GM18498 (cell line): ENCODE measurements at regions not wholly inside any gene's neighbourhood (a gene's known extent, or its start where the extent isn't known, plus 50 kb on each side); places are given as distances from the start of the nearest gene placed in this dataset.
"Not testable (repeated sequence)": the region's sequence is repeated elsewhere in the genome, so short reads cannot be mapped to it uniquely, and the experiment has no call there.

Experiments
- ATAC-seq: cut with Tn5 transposase; IDR thresholded peaks from one replicate; pipeline ENCODE4 v1.9.1; 2021; ENCODE audit warnings: mild to moderate bottlenecking, moderate library complexity; ENCODE audit not compliant: unreplicated experiment

GRCh38 chr9:2277133-2277532, 262.0 kb downstream of the SMARCA2 start:
- ATAC-seq = not testable (repeated sequence)

- not testable (repeated sequence) for ATAC-seq
These were observed 262.5 kb downstream of the SMARCA2 start for GRCh38 chr9:2277644-2278043.

DNA sequence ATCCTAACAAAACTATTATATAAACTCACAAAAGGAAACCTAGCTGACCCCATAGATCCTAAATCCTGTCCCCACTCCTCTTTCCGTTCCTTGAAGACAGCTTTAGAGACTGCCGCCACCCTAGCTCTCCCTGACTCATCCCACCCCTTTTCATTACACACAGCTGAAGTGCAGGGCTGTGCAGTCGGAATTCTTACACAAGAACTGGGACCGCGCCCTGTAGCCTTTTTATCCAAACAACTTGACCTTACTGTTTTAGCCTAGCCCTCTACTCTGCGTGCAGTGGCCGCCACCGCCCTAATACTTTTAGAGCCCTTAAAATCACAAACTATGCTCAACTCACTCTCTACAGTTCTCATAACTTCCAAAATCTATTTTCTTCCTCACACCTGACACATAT, 264.0 kb downstream of the SMARCA2 start:
- not testable (repeated sequence) for ATAC-seq

GRCh38 chr9:2281031-2281802, 266.1 kb downstream of the SMARCA2 start:
- ATAC-seq = no peak

- no peak for ATAC-seq
These were observed 266.6 kb downstream of the SMARCA2 start for GRCh38 chr9:2281803-2282185.

GRCh38 chr9:2284770-2285169, 269.6 kb downstream of the SMARCA2 start:
- ATAC-seq = no peak

GRCh38 chr9:2285416-2286332, 270.5 kb downstream of the SMARCA2 start:
- no peak for ATAC-seq

DNA sequence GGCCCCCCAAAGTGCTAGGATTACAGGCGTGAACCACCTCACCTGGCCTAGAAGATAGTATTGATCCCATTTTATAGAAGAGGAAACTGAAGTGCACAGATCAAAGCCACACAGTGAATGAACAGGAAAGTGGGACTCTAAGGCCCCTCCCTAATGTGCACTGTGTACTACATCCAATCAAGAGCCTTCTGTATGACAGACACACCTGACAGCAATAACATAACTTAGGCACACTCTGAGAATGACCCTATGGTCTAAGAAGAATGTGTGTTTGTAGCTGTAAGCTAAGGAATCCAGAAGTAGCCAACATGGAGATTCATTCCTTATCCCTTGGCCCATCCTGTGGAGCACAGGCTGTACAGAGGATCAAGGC, 271.2 kb downstream of the SMARCA2 start:
- ATAC-seq = no peak

DNA sequence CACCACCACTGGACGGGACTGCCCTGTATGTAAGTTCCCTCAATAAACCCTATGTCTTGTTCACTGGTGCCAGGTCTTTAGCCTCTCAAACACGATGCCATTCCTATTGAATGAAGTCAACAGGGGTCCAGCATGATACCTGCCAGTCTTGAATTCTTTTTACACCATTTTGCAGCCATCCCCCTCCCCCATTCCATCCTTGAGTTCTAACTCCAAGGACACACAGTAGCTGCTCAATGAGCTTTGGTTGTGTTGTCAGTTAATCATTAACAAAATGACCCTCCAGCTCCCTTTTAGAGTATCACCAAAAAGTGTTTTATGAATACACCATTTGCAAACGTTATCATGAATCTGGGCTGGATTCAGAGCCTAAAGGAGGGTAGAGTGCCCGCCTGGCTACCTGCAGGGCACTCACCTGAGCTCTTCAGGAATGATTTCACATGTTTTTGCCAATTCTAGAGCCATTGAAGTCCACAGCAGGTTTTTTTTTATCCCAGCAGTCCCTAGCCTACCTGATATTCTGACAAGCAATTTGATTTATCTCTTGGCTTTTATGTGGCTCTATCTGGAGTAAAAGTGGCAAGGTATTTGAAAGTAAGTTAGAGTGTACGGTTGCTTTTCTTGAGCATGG, 271.8 kb downstream of the SMARCA2 start:
- ATAC-seq = no peak

DNA sequence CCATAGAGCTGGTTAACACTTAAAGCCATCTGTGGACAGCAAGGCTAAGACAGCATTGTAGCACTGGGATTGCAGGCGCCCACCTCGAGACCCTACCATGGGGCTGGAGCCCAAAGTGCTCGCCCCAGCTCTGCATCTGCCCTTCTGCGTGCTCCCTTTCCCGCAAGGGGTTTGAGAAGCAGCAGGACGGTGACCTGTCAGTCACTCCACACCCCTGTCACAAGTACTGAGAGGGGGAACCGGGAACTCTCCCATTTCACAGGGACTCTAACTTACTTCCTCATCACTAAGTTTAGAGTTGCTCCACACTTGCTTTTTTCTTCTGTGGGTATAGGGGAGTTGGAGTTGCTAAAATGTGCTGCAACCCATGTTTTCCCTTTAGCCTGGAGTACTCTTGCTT, 273.2 kb downstream of the SMARCA2 start:
- ATAC-seq = no peak

GRCh38 chr9:2289263-2289662, 274.1 kb downstream of the SMARCA2 start:
- ATAC-seq = no peak

DNA sequence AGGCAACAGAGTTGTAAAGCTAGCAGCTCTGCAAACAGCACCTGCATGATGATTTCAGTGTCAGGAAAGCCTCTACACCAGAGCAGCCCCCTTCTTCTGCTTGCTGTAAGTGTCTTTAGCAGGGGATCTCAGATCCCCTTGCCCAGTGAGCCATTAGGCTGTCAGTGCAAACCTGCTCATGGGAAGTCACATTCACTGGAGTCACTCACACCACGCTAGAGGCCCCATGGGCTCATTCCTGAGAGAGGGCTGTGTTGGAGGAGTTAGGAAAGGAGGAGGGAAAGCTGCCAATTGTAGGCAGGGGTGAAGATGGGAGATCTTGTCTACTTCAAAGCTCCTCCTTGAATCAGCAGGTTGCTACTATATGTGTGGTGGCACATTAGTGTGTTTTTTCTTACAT, 275.2 kb downstream of the SMARCA2 start:
- no peak for ATAC-seq

DNA sequence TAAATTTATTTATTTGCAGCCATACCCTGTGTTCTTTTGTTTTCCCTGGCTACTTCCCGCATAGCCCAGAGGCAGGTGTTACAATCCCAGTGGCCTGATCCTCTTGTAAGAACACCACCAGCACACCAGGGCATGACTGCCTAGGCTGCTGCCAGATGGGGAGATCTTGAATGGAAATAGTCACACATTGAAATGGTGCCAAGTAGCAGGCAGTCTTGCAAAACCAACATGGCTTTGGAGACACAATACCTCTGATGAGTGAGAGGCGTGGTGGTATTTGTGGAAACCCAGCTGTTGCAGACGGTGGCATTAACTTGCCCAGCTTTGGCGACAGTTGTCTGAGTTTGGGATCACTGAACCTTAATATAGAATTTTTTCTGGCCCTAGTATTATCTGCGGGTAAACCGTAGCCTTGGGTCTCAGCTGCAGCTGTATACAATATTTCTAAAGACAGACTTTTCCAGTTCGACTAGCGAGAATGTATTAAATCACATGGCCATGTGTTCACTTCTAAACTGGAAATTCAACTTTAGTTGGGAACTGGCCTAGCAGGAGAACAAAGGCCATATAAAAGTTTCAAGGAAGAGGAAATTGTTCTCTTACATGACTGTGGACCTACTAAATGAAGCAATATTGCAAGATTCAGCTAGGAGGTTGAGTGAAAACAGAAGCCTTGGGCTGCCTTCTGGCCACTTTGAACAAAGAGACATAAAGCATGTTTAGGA, 277.0 kb downstream of the SMARCA2 start:
- ATAC-seq = no peak

DNA sequence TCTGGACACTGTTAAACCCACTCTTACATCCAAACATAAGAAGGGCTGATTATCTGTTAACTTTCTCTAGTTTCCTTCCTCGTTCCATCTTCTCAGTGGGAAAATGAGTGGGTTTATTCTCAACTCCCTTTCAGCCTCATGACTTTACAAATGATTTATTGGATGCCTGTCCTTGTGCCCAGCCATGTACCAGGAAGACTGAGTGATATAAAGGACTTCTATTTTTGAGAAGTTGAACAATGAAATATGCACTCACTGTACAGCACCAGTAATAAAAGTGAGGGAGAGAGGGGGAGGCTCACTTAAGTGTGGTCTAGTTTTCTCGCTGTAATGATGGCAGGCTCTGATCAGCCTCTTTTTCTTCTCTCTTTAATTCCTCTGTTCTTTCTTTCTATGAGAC, 277.6 kb downstream of the SMARCA2 start:
- ATAC-seq = no peak

DNA sequence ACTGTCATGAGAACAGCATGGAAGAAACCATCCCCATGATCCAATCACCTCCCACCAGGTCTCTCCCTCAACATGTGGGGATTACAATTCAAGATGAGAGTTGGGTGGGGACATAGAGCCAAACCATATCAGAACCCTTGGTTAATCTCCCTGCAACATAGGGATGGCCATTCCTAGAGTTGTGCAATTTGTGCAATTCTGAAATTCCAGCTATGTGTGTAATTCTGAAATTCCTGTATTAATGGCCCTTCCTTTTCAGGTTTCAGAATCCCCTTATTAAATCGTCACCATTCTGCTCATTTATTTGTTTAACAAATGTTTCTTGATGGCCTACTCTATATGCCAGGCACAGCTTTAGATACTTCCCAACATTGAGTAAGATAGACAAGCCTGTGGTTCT, 282.6 kb downstream of the SMARCA2 start:
- no peak for ATAC-seq

DNA sequence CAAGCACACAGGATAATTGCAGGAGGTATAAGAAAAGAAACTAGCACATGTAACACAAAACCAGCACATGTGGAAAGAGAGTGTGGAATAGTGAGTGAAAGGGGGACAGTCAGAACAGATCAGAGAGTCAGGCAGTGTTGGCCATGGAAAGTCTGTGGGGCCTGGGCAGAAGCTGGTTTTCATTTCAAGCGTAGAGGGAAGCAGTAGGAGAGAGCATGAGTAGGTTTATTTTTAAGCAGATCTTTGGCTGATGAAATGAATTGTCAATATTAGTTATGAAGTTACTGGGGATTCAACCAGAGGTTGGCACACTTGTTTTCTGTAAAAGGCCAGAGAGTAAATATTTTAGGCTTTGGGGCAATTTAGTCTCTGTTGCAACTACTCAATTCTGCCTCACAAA, 283.1 kb downstream of the SMARCA2 start:
- ATAC-seq = no peak

DNA sequence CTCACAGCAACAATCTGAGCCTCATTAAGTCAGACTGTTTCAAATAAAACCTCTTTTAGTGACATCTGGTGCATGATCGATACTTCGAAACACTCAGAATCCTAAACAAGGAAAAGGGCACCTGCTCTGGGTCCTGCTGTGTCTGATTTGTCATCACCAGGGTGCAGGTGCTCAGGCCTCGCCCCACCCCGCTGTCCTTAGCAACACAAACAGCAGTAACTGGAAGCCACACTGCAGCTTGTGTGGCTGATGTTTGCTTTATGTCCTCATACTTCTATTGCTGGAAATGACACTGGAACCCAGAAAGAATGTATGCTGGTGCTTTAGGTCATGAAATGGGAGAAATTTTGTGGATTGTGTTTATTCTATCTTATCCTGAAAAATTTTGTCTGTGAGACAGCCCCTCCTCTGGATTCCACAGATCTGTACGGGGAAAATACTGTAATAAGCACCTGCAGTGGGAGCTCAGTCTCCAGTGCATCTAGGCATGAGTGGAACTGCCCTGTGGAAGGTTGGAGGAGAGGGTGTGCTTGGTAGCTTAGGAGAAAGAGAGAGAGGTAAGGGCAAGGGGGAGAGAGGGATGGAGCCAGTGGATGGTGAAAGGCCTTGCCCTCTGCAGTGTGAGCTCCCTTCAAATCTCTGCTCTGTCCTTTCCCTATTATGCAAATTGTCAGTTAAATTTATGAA, 284.2 kb downstream of the SMARCA2 start:
- ATAC-seq = no peak

DNA sequence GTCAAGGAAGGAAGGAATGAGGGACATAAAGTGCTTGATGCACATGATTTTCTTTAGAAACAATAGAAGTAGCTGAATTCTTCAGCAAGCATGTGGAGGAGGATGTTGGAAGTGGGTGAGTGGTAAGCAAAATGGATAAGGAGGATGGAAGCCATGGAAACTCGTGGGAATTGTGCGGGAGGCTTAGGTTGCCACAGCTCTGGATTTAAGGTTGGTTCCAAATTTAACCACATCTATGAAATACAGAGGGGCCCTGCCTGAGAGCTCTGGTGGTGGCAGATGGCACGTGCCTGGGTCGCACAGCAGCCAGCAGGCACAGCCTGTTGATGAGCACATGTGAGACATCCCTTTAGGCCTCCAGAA, 284.7 kb downstream of the SMARCA2 start:
- no peak for ATAC-seq

- ATAC-seq = no peak
These were observed 285.2 kb downstream of the SMARCA2 start for GRCh38 chr9:2300325-2300724.

GRCh38 chr9:2302606-2303005, 287.5 kb downstream of the SMARCA2 start:
- ATAC-seq = no peak

DNA sequence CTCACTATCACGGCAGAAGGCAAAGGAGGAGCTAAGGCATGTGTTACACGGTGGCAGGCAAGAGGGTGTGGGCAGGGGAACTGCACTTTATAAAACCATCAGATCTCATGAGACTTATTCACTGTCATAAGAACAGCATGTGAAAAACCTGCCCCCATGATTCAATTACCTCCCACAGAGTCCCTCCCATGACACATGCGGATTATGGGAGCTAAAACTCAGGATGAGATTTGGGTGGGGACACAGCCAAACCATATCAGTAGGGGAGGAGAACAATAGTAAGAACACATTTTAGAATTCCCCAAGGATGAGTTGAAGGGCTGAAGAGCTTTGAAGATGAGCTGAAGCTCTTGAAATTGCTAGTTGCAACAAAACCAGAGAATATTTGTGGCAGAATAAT, 287.9 kb downstream of the SMARCA2 start:
- ATAC-seq = no peak
